ENCODE measurements at regions not wholly inside any gene's neighbourhood (a gene's known extent, or its start where the extent isn't known, plus 50 kb on each side); places are given as distances from the start of the nearest gene placed in this dataset.

GRCh38 chr2:857937-858336, 92.7 kb upstream of the SNTG2 start:
- ATAC-seq (ENCODE audit: low read depth) = no peak
- no peak overlapping the region for H3K27ac ChIP-seq (ENCODE audit: low read length in 2 of 2)
- POLR2A ChIA-PET = no interaction called here
- CTCF ChIA-PET = interaction anchor here (1.0 kb wide), 1 partner anchor 687 kb away, joined by 5 read pairs; no protein-coding TSS in a partner anchor
- peaks cover 5% of the 10 kb centered on the region for H3K27me3 Mint-ChIP-seq
- WGBS (ENCODE audit: insufficient coverage) = 59% methylated on average over 5 of the region's 6 CpGs
- no peaks in the 10 kb centered on the region for H3K79me2 ChIP-seq (ENCODE audit: control insufficient read depth, insufficient read depth, low read length)
- H3K4me3 ChIP-seq (ENCODE audit: control extremely low read depth in 1 of 5, extremely low read depth in 1 of 5, insufficient read depth in 1 of 5, low read depth in 2 of 5, low read length in 4 of 5) = no peak overlapping the region
- DNase-seq = no peak
- no peak overlapping the region for H3K9ac ChIP-seq (ENCODE audit: low read length)
- no peak overlapping the region for H2AFZ ChIP-seq (ENCODE audit: insufficient read depth, low read depth, low read length, poor library complexity, severe bottlenecking)
- no peaks in the 10 kb centered on the region for H4K20me1 ChIP-seq (ENCODE audit: control insufficient read depth, insufficient read depth, low read length, poor library complexity, severe bottlenecking)
- intact Hi-C loops (cut with micrococcal nuclease) = no loop called here
- no peaks in the 10 kb centered on the region for H3K9me3 Mint-ChIP-seq (ENCODE audit: insufficient read depth)
- no peak overlapping the region for H3K4me3 Mint-ChIP-seq
- peaks cover 8% of the 10 kb centered on the region for H3K4me1 Mint-ChIP-seq
- H3K4me2 ChIP-seq (replicated peaks; ENCODE audit: low read depth, low read length, poor library complexity, severe bottlenecking) = no peak overlapping the region
- peaks cover 0 to 8% (median 0%) of the 10 kb centered on the region in 3 donors for H3K9me3 ChIP-seq (ENCODE audit: control extremely low read depth in 1 of 3, control insufficient read depth in 2 of 3, insufficient read depth in 1 of 3, low read length in 2 of 3)
- no peak overlapping the region for H3K27ac Mint-ChIP-seq
- H3K36me3 ChIP-seq (replicated peaks in 1 of 2; ENCODE audit: control extremely low read depth in 1 of 2, control insufficient read depth in 1 of 2, extremely low read depth in 1 of 2, insufficient read depth in 2 of 2, low read length in 1 of 2) = no peaks in the 10 kb centered on the region
- H3K27me3 ChIP-seq (replicated peaks in 1 of 4; ENCODE audit: control extremely low read depth in 1 of 4, control insufficient read depth in 3 of 4, insufficient read depth in 4 of 4, low read length in 3 of 4) = no peaks in the 10 kb centered on the region
- TF ChIP-seq, protein P1, sequence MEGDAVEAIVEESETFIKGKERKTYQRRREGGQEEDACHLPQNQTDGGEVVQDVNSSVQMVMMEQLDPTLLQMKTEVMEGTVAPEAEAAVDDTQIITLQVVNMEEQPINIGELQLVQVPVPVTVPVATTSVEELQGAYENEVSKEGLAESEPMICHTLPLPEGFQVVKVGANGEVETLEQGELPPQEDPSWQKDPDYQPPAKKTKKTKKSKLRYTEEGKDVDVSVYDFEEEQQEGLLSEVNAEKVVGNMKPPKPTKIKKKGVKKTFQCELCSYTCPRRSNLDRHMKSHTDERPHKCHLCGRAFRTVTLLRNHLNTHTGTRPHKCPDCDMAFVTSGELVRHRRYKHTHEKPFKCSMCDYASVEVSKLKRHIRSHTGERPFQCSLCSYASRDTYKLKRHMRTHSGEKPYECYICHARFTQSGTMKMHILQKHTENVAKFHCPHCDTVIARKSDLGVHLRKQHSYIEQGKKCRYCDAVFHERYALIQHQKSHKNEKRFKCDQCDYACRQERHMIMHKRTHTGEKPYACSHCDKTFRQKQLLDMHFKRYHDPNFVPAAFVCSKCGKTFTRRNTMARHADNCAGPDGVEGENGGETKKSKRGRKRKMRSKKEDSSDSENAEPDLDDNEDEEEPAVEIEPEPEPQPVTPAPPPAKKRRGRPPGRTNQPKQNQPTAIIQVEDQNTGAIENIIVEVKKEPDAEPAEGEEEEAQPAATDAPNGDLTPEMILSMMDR (IDR thresholded peaks at IDR 0.05) = no peak
- peaks cover 4% of the 10 kb centered on the region in 2 donors for H3K4me1 ChIP-seq (ENCODE audit: control insufficient read depth in 2 of 2, insufficient read depth in 2 of 2, low read length in 2 of 2)

DNA sequence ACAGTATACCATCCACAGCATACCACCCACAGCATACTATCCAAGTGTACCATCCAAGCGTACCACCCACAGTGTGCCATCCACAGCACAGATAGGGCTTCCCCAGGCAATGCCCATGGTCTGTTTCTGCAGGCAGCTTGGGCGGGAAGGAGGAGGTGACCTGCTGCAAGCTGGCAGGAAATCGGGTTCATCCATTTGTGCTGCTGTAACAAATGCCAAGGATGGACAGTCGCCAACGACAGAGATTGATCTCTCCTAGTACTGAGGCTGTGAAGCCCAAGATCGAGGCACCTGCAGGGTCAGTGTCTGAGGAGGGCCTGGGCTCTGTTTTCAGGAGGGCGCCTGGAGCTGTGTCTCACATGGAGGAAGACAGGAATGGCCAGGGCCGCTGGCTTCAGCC, 93.6 kb upstream of the SNTG2 start:
- ChIA-PET POLR2A (no interaction called here), CTCF (interaction anchor here (1.0 kb wide), 1 partner anchor 688 kb away, joined by 5 read pairs; no protein-coding TSS in a partner anchor)
- H3K79me2 ChIP-seq (ENCODE audit: control insufficient read depth, insufficient read depth, low read length) = no peaks in the 10 kb centered on the region
- no peak overlapping the region for H3K27ac ChIP-seq (ENCODE audit: low read length in 2 of 2)
- ATAC-seq (ENCODE audit: low read depth) (no peak), DNase-seq (no peak)
- intact Hi-C loops (cut with micrococcal nuclease) = no loop called here
- H3K27ac Mint-ChIP-seq = no peak overlapping the region
- H4K20me1 ChIP-seq (ENCODE audit: control insufficient read depth, insufficient read depth, low read length, poor library complexity, severe bottlenecking) = no peaks in the 10 kb centered on the region
- H3K9me3 ChIP-seq (ENCODE audit: control extremely low read depth in 1 of 3, control insufficient read depth in 2 of 3, insufficient read depth in 1 of 3, low read length in 2 of 3) = peaks cover 0 to 8% (median 0%) of the 10 kb centered on the region in 3 donors
- no peaks in the 10 kb centered on the region for H3K27me3 ChIP-seq (replicated peaks in 1 of 4; ENCODE audit: control extremely low read depth in 1 of 4, control insufficient read depth in 3 of 4, insufficient read depth in 4 of 4, low read length in 3 of 4)
- H3K9ac ChIP-seq (ENCODE audit: low read length) = no peak overlapping the region
- H3K4me2 ChIP-seq (replicated peaks; ENCODE audit: low read depth, low read length, poor library complexity, severe bottlenecking) = no peak overlapping the region
- TF ChIP-seq EZH2 (IDR thresholded peaks at IDR 0.05; ENCODE audit: borderline replicate concordance, insufficient read depth, low read depth, low read length, poor library complexity, severe bottlenecking) = no peak
- TF ChIP-seq, protein P1 (IDR thresholded peaks at IDR 0.05) = no peak
- 86% methylated on average over 8 of the region's 8 CpGs for WGBS (ENCODE audit: insufficient coverage)
- peaks cover 4% of the 10 kb centered on the region in 2 donors for H3K4me1 ChIP-seq (ENCODE audit: control insufficient read depth in 2 of 2, insufficient read depth in 2 of 2, low read length in 2 of 2)
- no peak overlapping the region for H3K4me3 ChIP-seq (ENCODE audit: control extremely low read depth in 1 of 5, extremely low read depth in 1 of 5, insufficient read depth in 1 of 5, low read depth in 2 of 5, low read length in 4 of 5)
- H3K36me3 ChIP-seq (replicated peaks in 1 of 2; ENCODE audit: control extremely low read depth in 1 of 2, control insufficient read depth in 1 of 2, extremely low read depth in 1 of 2, insufficient read depth in 2 of 2, low read length in 1 of 2) = no peaks in the 10 kb centered on the region
- H3K9me3 Mint-ChIP-seq (ENCODE audit: insufficient read depth) = no peaks in the 10 kb centered on the region
- H3K4me1 Mint-ChIP-seq = peaks cover 8% of the 10 kb centered on the region
- no peak overlapping the region for H3K4me3 Mint-ChIP-seq
- no peak overlapping the region for H2AFZ ChIP-seq (ENCODE audit: insufficient read depth, low read depth, low read length, poor library complexity, severe bottlenecking)
- H3K27me3 Mint-ChIP-seq = no peaks in the 10 kb centered on the region
